ENCODE measurements at regions not wholly inside any gene's neighbourhood (a gene's known extent, or its start where the extent isn't known, plus 50 kb on each side); places are given as distances from the start of the nearest gene placed in this dataset.

DNA sequence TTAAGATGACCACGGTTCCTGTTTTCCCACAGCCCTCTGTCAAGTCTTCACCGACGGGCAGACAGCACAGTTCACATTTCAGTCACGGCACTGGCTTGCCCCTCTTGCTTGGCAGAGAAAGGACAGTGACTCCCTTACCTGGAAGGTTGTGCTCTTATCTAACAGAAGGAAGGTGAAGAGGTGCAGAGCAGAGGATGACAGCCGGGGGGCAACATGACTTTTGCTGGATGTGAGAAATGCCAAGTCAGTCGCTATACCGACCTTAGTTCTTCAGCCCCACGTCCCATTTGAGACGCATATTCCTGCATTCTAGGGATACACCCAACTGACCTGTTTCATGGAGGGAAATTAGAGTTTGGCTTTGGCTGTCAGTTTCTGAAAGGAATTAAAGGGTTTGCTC, 492.3 kb downstream of the NPIPA7 start:
- H3K27me3 ChIP-seq: peaks cover 0 to 4% of the 10 kb centered on the region in 2 donors
- H3K4me1 ChIP-seq: no peaks in the 10 kb centered on the region
- no peak overlapping the region for H3K4me3 ChIP-seq
- no peak overlapping the region for H3K27ac ChIP-seq
- TF ChIP-seq, protein P1, sequence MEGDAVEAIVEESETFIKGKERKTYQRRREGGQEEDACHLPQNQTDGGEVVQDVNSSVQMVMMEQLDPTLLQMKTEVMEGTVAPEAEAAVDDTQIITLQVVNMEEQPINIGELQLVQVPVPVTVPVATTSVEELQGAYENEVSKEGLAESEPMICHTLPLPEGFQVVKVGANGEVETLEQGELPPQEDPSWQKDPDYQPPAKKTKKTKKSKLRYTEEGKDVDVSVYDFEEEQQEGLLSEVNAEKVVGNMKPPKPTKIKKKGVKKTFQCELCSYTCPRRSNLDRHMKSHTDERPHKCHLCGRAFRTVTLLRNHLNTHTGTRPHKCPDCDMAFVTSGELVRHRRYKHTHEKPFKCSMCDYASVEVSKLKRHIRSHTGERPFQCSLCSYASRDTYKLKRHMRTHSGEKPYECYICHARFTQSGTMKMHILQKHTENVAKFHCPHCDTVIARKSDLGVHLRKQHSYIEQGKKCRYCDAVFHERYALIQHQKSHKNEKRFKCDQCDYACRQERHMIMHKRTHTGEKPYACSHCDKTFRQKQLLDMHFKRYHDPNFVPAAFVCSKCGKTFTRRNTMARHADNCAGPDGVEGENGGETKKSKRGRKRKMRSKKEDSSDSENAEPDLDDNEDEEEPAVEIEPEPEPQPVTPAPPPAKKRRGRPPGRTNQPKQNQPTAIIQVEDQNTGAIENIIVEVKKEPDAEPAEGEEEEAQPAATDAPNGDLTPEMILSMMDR (IDR thresholded peaks at IDR 0.05): no peak
- no peak for TF ChIP-seq EP300 (IDR thresholded peaks at IDR 0.05)
- no peak for TF ChIP-seq POLR2A (IDR thresholded peaks at IDR 0.05)
- DNase-seq (ENCODE audit: low spot score in 2 of 2): no peak
- no peaks in the 10 kb centered on the region for H3K9me3 ChIP-seq
- H3K36me3 ChIP-seq: no peaks in the 10 kb centered on the region
- whole genome bisulfite sequencing, 2 donors: 48 to 60% methylated on average over 8 to 9 of the region's 9 CpGs

DNA sequence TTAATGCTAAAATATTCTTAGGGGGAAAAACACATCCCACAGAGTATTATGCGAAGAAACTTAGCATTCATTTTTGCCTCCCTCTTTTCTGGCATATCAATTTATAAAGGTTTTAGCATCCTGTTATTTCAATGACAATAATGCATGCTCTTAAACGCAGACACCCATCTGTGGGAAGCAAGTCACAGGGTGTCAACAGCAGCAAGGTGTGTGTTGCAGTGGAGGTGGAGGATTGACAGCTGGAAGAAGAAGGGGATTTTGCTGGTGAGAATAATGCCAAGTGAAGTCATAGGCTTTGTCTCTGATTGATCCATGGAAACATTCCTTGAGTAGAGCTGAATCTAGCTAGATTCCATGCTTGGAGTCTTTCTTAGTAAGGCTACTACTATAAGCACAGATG, 498.1 kb downstream of the NPIPA7 start:
- DNase-seq (ENCODE audit: low spot score in 2 of 2): no peak
- TF ChIP-seq, protein P1 (IDR thresholded peaks at IDR 0.05): no peak
- no peak for TF ChIP-seq EP300 (IDR thresholded peaks at IDR 0.05)
- TF ChIP-seq POLR2A (IDR thresholded peaks at IDR 0.05): no peak

DNA sequence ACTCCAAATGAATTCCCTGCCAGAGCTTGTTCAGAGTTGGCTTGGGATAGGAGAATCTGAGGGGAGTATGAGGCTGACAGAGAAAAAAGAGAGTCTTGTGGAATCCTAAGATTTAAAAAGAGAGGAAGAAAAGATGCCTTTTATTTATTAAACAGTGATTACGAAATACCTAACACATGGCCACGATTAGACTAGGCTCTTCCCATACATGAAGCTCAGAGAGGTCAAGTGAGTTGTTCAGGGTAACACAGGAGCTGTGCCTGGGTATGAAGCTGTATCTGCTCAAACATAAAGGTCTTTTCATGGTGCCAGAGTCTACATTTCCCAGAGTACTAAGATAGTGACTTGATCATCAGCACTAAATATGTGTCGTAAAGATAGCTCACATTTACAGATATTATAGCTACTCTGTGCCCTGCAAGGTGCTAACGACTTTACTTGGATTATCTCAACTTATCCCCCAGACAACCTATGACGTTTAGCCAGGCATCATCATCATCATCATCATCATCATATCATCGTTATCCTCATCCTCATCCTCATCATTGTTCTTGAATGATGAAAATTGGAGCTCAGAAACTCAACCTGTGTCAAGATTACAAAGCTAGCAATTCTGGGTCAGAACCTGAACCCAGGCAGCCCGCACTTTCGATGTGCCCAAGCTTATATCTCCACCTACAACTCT, 500.8 kb downstream of the NPIPA7 start:
- DNase-seq (ENCODE audit: low spot score in 2 of 2): no peak
- Histone ChIP-seq H3K36me3 (no peaks in the 10 kb centered on the region), H3K9me3 (no peaks in the 10 kb centered on the region), H3K4me3 (no peak overlapping the region), H3K27ac (no peak overlapping the region), H3K4me1 (no peaks in the 10 kb centered on the region), H3K27me3 (peaks cover 0 to 3% of the 10 kb centered on the region in 2 donors)
- TF ChIP-seq EP300 (IDR thresholded peaks at IDR 0.05) (no peak), POLR2A (IDR thresholded peaks at IDR 0.05) (no peak)
- TF ChIP-seq, protein P1 (IDR thresholded peaks at IDR 0.05): no peak
- WGBS, 2 donors: 68 to 76% methylated on average over 8 of the region's 8 CpGs

More for the DNA sequence above, 498.1 kb downstream of the NPIPA7 start:
- Histone ChIP-seq H3K4me3 (no peak overlapping the region), H3K27me3 (peaks cover 0 to 3% of the 10 kb centered on the region in 2 donors), H3K27ac (no peak overlapping the region), H3K9me3 (no peaks in the 10 kb centered on the region), H3K4me1 (no peaks in the 10 kb centered on the region), H3K36me3 (no peaks in the 10 kb centered on the region)
- 86% methylated on average over 2 of the region's 2 CpGs for WGBS, 2 donors

DNA sequence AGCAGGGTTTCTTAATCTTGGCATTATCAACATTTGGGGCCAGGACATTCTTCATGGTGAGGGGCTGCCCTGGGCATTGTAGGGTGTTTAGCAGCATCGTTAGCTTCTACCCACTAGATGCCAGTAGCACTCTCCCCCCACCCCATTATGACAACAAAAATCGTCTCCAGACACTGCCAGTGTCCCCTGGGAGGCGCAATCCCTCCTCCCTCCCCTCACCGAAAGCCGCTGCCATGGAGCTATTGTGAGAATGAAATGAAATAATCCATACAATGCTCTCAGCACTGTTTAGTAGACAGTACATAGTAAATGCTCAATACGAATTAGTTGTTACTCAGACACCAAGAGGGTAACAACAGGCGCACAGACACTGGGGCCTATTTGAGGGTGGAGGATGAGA, 502.9 kb downstream of the NPIPA7 start:
- Histone ChIP-seq H3K4me3 (no peak overlapping the region), H3K36me3 (no peaks in the 10 kb centered on the region), H3K9me3 (no peaks in the 10 kb centered on the region), H3K27ac (no peak overlapping the region), H3K4me1 (no peaks in the 10 kb centered on the region), H3K27me3 (peaks cover 0 to 3% of the 10 kb centered on the region in 2 donors)
- 52 to 56% methylated on average over 7 of the region's 7 CpGs for WGBS, 2 donors
- TF ChIP-seq, protein P1 (IDR thresholded peaks at IDR 0.05): no peak
- TF ChIP-seq EP300 (IDR thresholded peaks at IDR 0.05): no peak
- no peak for TF ChIP-seq POLR2A (IDR thresholded peaks at IDR 0.05)
- DNase-seq (ENCODE audit: low spot score in 2 of 2): no peak

DNA sequence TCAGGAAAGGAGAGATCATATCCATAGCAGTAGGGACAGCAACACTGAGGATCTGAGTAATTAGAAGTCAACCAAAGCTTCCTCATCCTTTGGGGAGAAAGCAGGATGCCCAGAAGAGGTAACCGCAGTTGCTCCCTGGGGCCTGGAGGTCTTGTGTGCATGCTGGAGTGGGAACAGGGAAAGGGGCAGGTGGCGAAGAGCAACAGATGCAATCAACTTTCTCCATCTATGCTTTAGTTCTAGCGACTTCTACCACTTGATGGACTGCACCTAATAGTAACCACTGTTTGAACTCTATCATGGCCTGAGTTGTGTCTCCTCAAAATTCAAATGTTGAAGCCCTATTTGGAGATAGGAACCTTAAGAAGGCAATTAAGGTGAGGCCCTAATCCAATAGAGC, 503.8 kb downstream of the NPIPA7 start:
- 86 to 94% methylated on average over 3 of the region's 3 CpGs for WGBS, 2 donors
- no peak for DNase-seq (ENCODE audit: low spot score in 2 of 2)
- TF ChIP-seq EP300 (IDR thresholded peaks at IDR 0.05) (no peak), POLR2A (IDR thresholded peaks at IDR 0.05) (no peak)
- TF ChIP-seq, protein P1 (IDR thresholded peaks at IDR 0.05): no peak

More for the DNA sequence above, 503.8 kb downstream of the NPIPA7 start:
- H3K4me1 ChIP-seq: no peaks in the 10 kb centered on the region
- no peaks in the 10 kb centered on the region for H3K36me3 ChIP-seq
- no peak overlapping the region for H3K4me3 ChIP-seq
- no peak overlapping the region for H3K27ac ChIP-seq
- peaks cover 0 to 3% of the 10 kb centered on the region in 2 donors for H3K27me3 ChIP-seq
- H3K9me3 ChIP-seq: no peaks in the 10 kb centered on the region
